ENCODE measurements at regions not wholly inside any gene's neighbourhood (a gene's known extent, or its start where the extent isn't known, plus 50 kb on each side); places are given as distances from the start of the nearest gene placed in this dataset.
"Not testable (repeated sequence)": the region's sequence is repeated elsewhere in the genome, so short reads cannot be mapped to it uniquely, and the experiment has no call there.

DNA sequence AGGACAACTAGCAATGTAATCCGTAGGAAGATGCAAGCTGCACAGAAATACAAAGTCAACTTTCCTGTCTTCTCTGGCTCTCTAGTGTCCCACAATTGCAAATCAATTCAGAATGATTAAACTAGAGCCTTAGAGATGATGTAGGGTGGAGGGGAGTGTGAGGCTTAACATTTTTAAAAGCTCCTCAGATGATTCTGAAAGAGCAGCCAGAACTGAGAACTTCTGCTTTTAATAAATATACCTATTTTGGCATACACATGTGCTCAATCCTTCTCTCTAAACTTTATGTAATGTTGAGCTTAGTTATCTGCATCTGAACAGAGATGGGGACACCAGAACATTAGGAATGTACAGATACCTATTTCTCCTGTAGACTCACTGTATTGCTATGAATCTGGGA, 139.9 kb upstream of the APC start:
- no peak overlapping the region for H3K27ac ChIP-seq (ENCODE audit: low read depth, low read length)
- H3K4me1 ChIP-seq (ENCODE audit: control insufficient read depth, insufficient read depth, low read length), result no peaks in the 10 kb centered on the region

DNA sequence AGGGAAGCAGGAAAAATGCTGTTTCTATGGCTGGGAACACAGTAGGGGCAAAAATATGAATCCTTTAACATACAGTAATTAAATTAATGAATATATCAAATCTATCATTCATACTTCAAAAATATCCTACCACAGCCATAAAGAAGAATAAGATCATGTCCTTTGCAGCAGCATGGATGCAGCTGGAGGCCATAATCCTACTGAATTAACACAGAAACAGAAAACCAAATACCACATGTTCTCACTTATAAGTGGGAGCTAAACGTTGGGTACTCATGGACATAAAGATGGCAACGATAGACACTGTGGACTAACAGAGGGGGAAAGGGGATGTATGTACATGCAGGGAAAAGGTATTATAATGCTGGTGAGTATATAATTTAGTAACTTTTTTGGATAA, 137.2 kb upstream of the APC start:
- H3K9ac ChIP-seq (ENCODE audit: low read depth, low read length); H3K4me3 ChIP-seq (ENCODE audit: low read depth, low read length); H3K4me1 ChIP-seq (ENCODE audit: control insufficient read depth, insufficient read depth, low read length); H3K27ac ChIP-seq (ENCODE audit: low read depth, low read length); H3K36me3 ChIP-seq (ENCODE audit: control insufficient read depth, insufficient read depth, low read length); H3K27me3 ChIP-seq (ENCODE audit: control insufficient read depth, insufficient read depth, low read length); H3K9me3 ChIP-seq (ENCODE audit: control insufficient read depth, insufficient read depth, low read length): not testable (repeated sequence)

More for the DNA sequence above, 139.9 kb upstream of the APC start:
- H3K9ac ChIP-seq (ENCODE audit: low read depth, low read length), result no peak overlapping the region
- no peak overlapping the region for H3K4me3 ChIP-seq (ENCODE audit: low read depth, low read length)
- no peaks in the 10 kb centered on the region for H3K9me3 ChIP-seq (ENCODE audit: control insufficient read depth, insufficient read depth, low read length)
- H3K27me3 ChIP-seq (ENCODE audit: control insufficient read depth, insufficient read depth, low read length), result no peaks in the 10 kb centered on the region
- no peaks in the 10 kb centered on the region for H3K36me3 ChIP-seq (ENCODE audit: control insufficient read depth, insufficient read depth, low read length)

DNA sequence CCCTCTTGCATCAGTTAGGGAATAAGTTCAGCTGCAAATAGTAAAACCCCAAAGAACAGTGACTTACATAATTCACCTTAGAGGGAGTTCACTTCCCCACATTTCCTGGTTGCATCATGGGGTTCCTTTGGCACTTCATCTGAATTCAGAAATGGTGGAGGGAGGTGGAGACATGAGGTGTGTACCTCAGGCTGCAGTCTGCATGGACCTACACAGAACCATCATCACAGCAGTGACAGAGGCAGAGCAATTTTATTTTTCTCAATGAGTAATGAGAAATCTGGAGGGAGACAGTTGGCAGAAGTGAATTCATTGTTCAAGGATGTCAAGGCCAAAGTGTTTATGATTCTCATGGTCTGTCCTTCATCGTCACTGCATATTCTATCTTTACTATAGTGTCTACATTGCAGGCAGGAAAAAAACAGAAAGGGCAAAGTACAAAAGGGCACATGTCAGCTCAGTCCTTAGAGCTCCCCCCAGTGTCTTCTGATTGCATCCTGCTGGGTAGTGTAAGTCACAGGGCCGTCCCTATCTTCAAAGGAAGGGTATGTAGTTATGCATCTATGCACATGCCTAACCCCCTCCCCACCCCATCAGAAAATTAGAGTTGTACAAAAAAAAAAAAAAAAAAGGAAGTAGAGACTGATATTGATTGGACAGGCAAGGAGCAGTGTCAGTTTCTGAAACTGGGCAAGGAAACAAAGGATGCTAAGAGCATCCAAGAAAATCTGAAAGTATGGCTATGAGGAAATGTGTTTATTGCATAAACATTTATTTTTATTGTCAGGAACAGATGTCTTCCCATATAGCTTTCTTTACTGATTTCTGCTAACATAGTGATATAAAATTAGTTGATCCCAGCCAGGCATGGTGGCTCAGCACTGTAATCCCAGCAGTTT, 132.7 kb upstream of the APC start:
- H3K9ac ChIP-seq (ENCODE audit: low read depth, low read length), result no peak overlapping the region
- no peak overlapping the region for H3K4me3 ChIP-seq (ENCODE audit: low read depth, low read length)
- no peaks in the 10 kb centered on the region for H3K36me3 ChIP-seq (ENCODE audit: control insufficient read depth, insufficient read depth, low read length)
- no peaks in the 10 kb centered on the region for H3K27me3 ChIP-seq (ENCODE audit: control insufficient read depth, insufficient read depth, low read length)
- H3K9me3 ChIP-seq (ENCODE audit: control insufficient read depth, insufficient read depth, low read length), result no peaks in the 10 kb centered on the region
- no peaks in the 10 kb centered on the region for H3K4me1 ChIP-seq (ENCODE audit: control insufficient read depth, insufficient read depth, low read length)
- no peak overlapping the region for H3K27ac ChIP-seq (ENCODE audit: low read depth, low read length)

DNA sequence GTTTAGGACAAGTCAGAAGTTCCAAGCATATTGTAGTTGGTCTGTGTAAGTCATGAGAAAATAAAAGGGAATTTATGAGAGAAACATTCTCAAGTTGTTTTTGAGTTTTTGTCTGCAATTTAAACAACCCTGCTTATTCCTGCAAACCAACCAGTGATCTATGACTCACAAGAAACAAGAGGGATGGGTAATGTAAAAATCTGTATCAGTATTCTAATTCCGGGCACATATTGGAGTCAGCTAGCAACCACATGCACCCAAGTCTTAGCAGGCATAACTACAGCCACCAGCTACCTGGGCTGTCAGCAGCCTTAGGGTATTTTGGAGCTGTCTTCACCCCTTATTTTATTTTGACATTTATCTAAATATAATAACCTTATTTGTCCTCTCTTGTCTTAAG, 128.7 kb upstream of the APC start:
- no peaks in the 10 kb centered on the region for H3K9me3 ChIP-seq (ENCODE audit: control insufficient read depth, insufficient read depth, low read length)
- no peak overlapping the region for H3K27ac ChIP-seq (ENCODE audit: low read depth, low read length)
- no peaks in the 10 kb centered on the region for H3K36me3 ChIP-seq (ENCODE audit: control insufficient read depth, insufficient read depth, low read length)
- H3K4me3 ChIP-seq (ENCODE audit: low read depth, low read length), result no peak overlapping the region
- H3K9ac ChIP-seq (ENCODE audit: low read depth, low read length), result no peak overlapping the region
- H3K4me1 ChIP-seq (ENCODE audit: control insufficient read depth, insufficient read depth, low read length), result no peaks in the 10 kb centered on the region
- no peaks in the 10 kb centered on the region for H3K27me3 ChIP-seq (ENCODE audit: control insufficient read depth, insufficient read depth, low read length)

DNA sequence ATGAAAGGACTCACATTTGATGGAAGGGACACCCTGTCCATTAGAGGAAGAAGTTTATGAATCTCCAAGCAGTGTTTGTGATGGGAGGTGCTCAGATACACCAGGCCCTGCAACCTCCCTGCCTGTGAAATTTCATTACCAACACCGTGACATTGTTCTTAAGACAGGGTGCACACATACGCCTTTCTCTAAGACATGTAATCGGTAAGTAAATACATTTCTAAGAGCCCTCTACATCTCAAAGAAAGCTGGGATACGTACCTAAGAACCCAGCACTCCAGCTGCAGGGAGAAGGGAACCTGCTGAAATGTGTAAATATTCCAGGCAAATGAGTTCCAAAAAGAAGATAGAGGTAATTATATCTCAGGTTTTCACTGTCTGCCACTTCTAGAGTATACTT, 125.0 kb upstream of the APC start:
- Histone ChIP-seq H3K36me3 (ENCODE audit: control insufficient read depth, insufficient read depth, low read length) (no peaks in the 10 kb centered on the region), H3K27ac (ENCODE audit: low read depth, low read length) (no peak overlapping the region), H3K9me3 (ENCODE audit: control insufficient read depth, insufficient read depth, low read length) (no peaks in the 10 kb centered on the region), H3K4me3 (ENCODE audit: low read depth, low read length) (no peak overlapping the region), H3K9ac (ENCODE audit: low read depth, low read length) (no peak overlapping the region), H3K27me3 (ENCODE audit: control insufficient read depth, insufficient read depth, low read length) (no peaks in the 10 kb centered on the region), H3K4me1 (ENCODE audit: control insufficient read depth, insufficient read depth, low read length) (no peaks in the 10 kb centered on the region)

DNA sequence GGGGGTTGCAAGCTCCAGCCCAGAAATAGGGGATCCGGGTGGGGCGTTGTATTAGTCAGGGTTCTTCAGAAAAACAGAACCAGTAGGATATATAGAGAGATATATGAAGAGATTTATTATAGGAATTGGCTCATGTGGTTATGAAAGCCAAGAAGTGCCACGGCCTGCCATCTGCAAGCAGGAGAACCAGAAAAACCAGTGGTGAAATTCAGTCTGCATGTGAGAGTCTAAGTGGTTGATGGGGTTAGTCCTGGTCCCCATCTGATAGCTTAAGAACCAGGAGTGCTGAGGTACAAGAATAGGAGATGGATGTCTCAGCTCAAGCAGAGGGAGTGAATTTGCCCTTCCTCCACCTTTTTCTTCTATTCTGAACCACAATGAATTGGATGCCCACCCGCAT, 123.4 kb upstream of the APC start:
- H3K4me3 ChIP-seq (ENCODE audit: low read depth, low read length), result no peak overlapping the region
- H3K36me3 ChIP-seq (ENCODE audit: control insufficient read depth, insufficient read depth, low read length), result no peaks in the 10 kb centered on the region
- no peaks in the 10 kb centered on the region for H3K27me3 ChIP-seq (ENCODE audit: control insufficient read depth, insufficient read depth, low read length)
- H3K9ac ChIP-seq (ENCODE audit: low read depth, low read length), result no peak overlapping the region
- no peaks in the 10 kb centered on the region for H3K4me1 ChIP-seq (ENCODE audit: control insufficient read depth, insufficient read depth, low read length)
- H3K9me3 ChIP-seq (ENCODE audit: control insufficient read depth, insufficient read depth, low read length), result no peaks in the 10 kb centered on the region
- no peak overlapping the region for H3K27ac ChIP-seq (ENCODE audit: low read depth, low read length)

DNA sequence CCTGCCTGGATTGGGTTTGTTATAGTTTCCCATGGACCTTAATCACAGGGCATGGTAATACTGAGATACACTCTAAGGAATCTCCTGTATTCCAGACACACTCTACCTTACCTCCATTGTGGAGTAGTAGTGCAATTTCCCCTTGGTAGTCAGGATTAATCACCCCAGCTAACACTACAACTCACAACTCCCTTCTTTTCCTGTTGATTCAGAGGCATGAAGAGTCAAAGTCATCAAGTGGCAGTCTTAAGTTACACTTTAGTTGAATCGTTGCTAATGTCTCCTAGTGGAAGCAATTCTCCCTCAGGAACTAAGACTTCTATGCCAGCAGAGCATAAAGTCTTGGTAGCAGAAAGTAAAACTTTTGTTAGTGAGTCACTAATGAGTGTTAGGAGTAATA, 122.7 kb upstream of the APC start:
- Histone ChIP-seq H3K36me3 (ENCODE audit: control insufficient read depth, insufficient read depth, low read length) (no peaks in the 10 kb centered on the region), H3K9me3 (ENCODE audit: control insufficient read depth, insufficient read depth, low read length) (no peaks in the 10 kb centered on the region), H3K27me3 (ENCODE audit: control insufficient read depth, insufficient read depth, low read length) (no peaks in the 10 kb centered on the region), H3K4me1 (ENCODE audit: control insufficient read depth, insufficient read depth, low read length) (no peaks in the 10 kb centered on the region), H3K27ac (ENCODE audit: low read depth, low read length) (no peak overlapping the region), H3K4me3 (ENCODE audit: low read depth, low read length) (no peak overlapping the region), H3K9ac (ENCODE audit: low read depth, low read length) (no peak overlapping the region)

DNA sequence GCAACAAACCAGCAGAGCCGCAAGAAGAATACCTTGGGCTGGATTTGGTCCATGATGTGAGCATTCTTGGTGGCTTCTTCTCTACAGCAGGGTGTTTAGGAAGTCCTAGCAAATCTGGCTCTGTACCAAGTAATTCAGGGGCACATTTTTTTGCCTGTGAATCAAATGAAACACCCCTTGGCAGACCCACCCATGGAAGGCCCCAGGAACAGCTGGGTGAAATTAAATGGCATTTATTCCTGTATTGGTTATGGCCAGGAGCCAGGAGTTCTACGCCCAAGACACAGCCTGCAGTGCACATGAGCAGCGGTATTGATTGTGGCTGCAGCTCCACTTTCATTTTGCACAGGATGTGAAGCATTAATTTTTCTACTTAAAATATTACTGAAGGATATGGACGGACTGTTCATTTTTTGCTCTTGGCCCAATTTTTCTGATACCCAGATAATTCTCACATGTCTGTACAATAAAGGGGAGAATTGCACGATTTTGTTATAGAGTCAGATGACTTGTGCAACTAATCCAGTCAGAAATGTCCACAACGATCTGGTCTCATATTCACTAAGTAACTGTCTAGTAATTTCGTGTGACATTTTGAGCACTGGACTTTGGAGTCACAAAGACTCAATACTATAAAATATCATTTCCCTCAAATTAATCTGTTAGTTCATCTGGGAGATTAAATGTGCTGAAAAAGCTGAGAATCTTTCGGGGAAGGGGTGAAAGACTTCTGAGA, 120.7 kb upstream of the APC start:
- Histone ChIP-seq H3K4me1 (ENCODE audit: control insufficient read depth, insufficient read depth, low read length) (no peaks in the 10 kb centered on the region), H3K4me3 (ENCODE audit: low read depth, low read length) (no peak overlapping the region), H3K9ac (ENCODE audit: low read depth, low read length) (no peak overlapping the region), H3K27me3 (ENCODE audit: control insufficient read depth, insufficient read depth, low read length) (no peaks in the 10 kb centered on the region), H3K27ac (ENCODE audit: low read depth, low read length) (no peak overlapping the region), H3K36me3 (ENCODE audit: control insufficient read depth, insufficient read depth, low read length) (no peaks in the 10 kb centered on the region), H3K9me3 (ENCODE audit: control insufficient read depth, insufficient read depth, low read length) (no peaks in the 10 kb centered on the region)

DNA sequence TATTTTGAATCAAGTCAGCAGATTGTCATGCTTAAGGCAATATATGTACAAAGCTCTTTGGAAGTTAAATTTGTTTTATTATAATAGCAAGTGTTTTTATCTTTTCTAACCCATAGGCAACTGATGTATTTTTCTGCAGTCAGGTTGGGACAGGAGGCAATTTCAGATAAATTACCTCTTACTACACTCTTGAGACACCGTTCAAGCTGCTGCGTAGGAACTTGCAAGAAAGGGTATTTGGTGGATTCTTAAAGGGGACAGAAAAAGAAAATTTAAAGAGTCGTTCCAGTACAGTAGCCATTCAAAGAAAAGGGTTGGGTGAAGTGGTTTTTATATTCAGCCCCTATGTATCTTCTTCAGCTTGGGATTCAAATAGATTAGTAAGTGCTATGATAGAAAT, 112.4 kb upstream of the APC start:
- H3K27ac ChIP-seq (ENCODE audit: low read depth, low read length), result no peak overlapping the region

DNA sequence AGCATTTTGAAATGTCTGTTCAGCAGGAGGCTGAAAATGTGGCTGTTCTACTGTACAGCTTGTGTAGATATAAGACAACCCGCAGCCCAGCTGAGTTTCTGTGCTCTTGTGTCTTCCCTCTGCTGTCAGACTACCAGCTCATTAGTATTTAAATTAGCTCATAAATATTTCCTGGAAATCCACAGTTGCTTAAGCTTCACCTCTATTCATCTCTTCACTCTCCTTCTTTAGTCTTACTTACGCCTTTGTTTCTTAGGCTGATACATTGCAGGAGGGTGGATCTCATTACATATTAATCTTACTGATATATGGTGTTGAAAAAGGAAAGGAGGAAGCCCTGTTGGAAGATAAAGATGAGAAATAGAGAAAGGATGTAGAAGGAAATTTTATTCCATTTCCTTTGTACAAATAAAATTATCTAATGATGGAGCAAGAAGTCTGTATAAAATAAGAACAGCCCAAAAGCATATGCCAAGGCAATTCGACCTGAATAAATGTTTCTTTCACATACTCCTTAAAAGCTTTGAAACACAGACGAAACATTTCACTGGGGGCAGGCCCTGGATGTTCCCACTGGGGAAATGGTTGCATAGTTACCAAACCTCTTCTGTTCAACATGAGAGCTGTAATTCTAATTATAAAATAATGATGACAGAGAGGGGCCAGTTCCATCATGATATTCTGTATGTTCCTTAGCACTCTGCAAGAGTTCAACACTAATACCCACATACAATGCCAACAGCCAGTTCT, 111.8 kb upstream of the APC start:
- H3K4me1 ChIP-seq (ENCODE audit: control insufficient read depth, insufficient read depth, low read length), result peaks cover 7% of the 10 kb centered on the region

More for the DNA sequence above, 112.4 kb upstream of the APC start:
- H3K4me3 ChIP-seq (ENCODE audit: low read depth, low read length), result no peak overlapping the region
- no peaks in the 10 kb centered on the region for H3K9me3 ChIP-seq (ENCODE audit: control insufficient read depth, insufficient read depth, low read length)
- H3K36me3 ChIP-seq (ENCODE audit: control insufficient read depth, insufficient read depth, low read length), result no peaks in the 10 kb centered on the region
- H3K4me1 ChIP-seq (ENCODE audit: control insufficient read depth, insufficient read depth, low read length), result peaks cover 7% of the 10 kb centered on the region
- H3K9ac ChIP-seq (ENCODE audit: low read depth, low read length), result no peak overlapping the region
- no peaks in the 10 kb centered on the region for H3K27me3 ChIP-seq (ENCODE audit: control insufficient read depth, insufficient read depth, low read length)

DNA sequence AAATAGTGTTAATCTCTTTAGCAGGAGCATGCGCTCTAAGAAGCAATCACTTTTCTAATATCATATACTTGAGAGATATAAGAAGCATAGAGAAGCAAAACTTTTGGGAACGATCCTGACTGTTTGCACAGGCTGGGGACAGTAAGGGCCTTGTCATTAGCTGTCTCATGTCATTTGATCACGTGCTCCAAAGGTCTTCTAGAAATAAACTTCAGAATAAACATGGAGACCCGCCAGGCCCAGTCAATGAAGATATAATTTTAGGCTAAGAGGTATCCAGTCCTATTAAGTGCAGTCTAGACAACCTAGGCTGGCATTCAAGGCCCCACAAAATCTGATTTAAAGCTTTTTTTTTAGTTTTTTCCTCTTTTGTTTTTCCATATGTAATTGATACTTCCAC, 111.0 kb upstream of the APC start:
- no peaks in the 10 kb centered on the region for H3K27me3 ChIP-seq (ENCODE audit: control insufficient read depth, insufficient read depth, low read length)
- H3K9ac ChIP-seq (ENCODE audit: low read depth, low read length), result no peak overlapping the region
- H3K4me3 ChIP-seq (ENCODE audit: low read depth, low read length), result no peak overlapping the region
- peaks cover 7% of the 10 kb centered on the region for H3K4me1 ChIP-seq (ENCODE audit: control insufficient read depth, insufficient read depth, low read length)
- H3K27ac ChIP-seq (ENCODE audit: low read depth, low read length), result no peak overlapping the region
- no peaks in the 10 kb centered on the region for H3K9me3 ChIP-seq (ENCODE audit: control insufficient read depth, insufficient read depth, low read length)
- no peaks in the 10 kb centered on the region for H3K36me3 ChIP-seq (ENCODE audit: control insufficient read depth, insufficient read depth, low read length)

More for the DNA sequence above, 111.8 kb upstream of the APC start:
- Histone ChIP-seq H3K36me3 (ENCODE audit: control insufficient read depth, insufficient read depth, low read length) (no peaks in the 10 kb centered on the region), H3K9ac (ENCODE audit: low read depth, low read length) (no peak overlapping the region), H3K9me3 (ENCODE audit: control insufficient read depth, insufficient read depth, low read length) (no peaks in the 10 kb centered on the region), H3K27me3 (ENCODE audit: control insufficient read depth, insufficient read depth, low read length) (no peaks in the 10 kb centered on the region), H3K4me3 (ENCODE audit: low read depth, low read length) (no peak overlapping the region), H3K27ac (ENCODE audit: low read depth, low read length) (no peak overlapping the region)
